GM23338 (cell line): ENCODE measurements at regions not wholly inside any gene's neighbourhood (a gene's known extent, or its start where the extent isn't known, plus 50 kb on each side); places are given as distances from the start of the nearest gene placed in this dataset.

ENCODE experiments used
- ATAC-seq: fragments of 200-7000 bp; cut with Tn5 transposase; 3 replicates; pipeline ENCODE4 v1.9.1; 2020
- DNase-seq: peaks from one replicate; pipeline ENCODE4 v3.0.0-alpha.2; 2015; ENCODE audit warnings: low spot score
- H2AFZ ChIP-seq: fragments of 200-600 bp; sonication (generic); 2 replicates; pipeline ENCODE4 v1.8.0; 2016; ENCODE audit warnings: antibody characterized with exemption, mild to moderate bottlenecking, moderate library complexity
- H3F3A ChIP-seq: fragments of 200-600 bp; sonication (generic); replicated peaks from 2 replicates; pipeline ENCODE4 v1.8.0; 2017; ENCODE audit warnings: antibody characterized with exemption, mixed run types, low read depth
- H3K27ac ChIP-seq: fragments of 200-600 bp; sonication (generic); 2 replicates; pipeline ENCODE4 v1.6.1; 2016; ENCODE audit warnings: low read depth
- H3K27me3 ChIP-seq: fragments of 200-600 bp; sonication (generic); 2 replicates; pipeline ENCODE4 v1.8.0; 2016; ENCODE audit warnings: mild to moderate bottlenecking, mixed run types, moderate library complexity; ENCODE audit not compliant: insufficient read depth
- H3K36me3 ChIP-seq: fragments of 200-600 bp; sonication (generic); 2 replicates; pipeline ENCODE4 v1.8.0; 2016; ENCODE audit warnings: mild to moderate bottlenecking; ENCODE audit not compliant: insufficient read depth
- H3K4me1 ChIP-seq: fragments of 200-600 bp; sonication (generic); 2 replicates; pipeline ENCODE4 v1.8.0; 2016; ENCODE audit warnings: mild to moderate bottlenecking, moderate library complexity; ENCODE audit not compliant: insufficient read depth
- H3K4me2 ChIP-seq: fragments of 200-600 bp; sonication (generic); 2 replicates; pipeline ENCODE4 v1.7.1; 2017; ENCODE audit warnings: mixed run types
- H3K4me3 ChIP-seq: fragments of 200-600 bp; sonication (generic); 2 replicates; pipeline ENCODE4 v1.6.1; 2016; ENCODE audit warnings: mixed run types
- H3K79me2 ChIP-seq: fragments of 200-600 bp; sonication (generic); replicated peaks from 2 replicates; pipeline ENCODE4 v1.8.0; 2017; ENCODE audit warnings: mild to moderate bottlenecking; ENCODE audit not compliant: insufficient read depth
- H3K9me2 ChIP-seq: fragments of 200-600 bp; sonication (generic); 2 replicates; pipeline ENCODE4 v1.8.0; 2017; ENCODE audit not compliant: insufficient read depth
- H4K20me1 ChIP-seq: fragments of 200-600 bp; sonication (generic); replicated peaks from 2 replicates; pipeline ENCODE4 v1.8.0; 2017; ENCODE audit warnings: mild to moderate bottlenecking; ENCODE audit not compliant: insufficient read depth
- H3K27ac Mint-ChIP-seq: 2 replicates; pipeline ENCODE4 v1.8.0; 2020; ENCODE audit warnings: inconsistent platforms, mild to moderate bottlenecking, moderate library complexity, mixed read lengths
- H3K27me3 Mint-ChIP-seq: 3 replicates; pipeline ENCODE4 v1.8.0; 2022; ENCODE audit warnings: low read depth, mild to moderate bottlenecking, moderate library complexity, mixed read lengths, inconsistent platforms; ENCODE audit not compliant: insufficient read depth, poor library complexity
- H3K36me3 Mint-ChIP-seq: 3 replicates; pipeline ENCODE4 v1.8.0; 2021; ENCODE audit warnings: low read depth, mild to moderate bottlenecking, inconsistent platforms, moderate library complexity, mixed read lengths
- H3K4me1 Mint-ChIP-seq: 3 replicates; pipeline ENCODE4 v1.8.0; 2020; ENCODE audit warnings: mild to moderate bottlenecking, inconsistent platforms, mixed read lengths
- H3K4me3 Mint-ChIP-seq: 3 replicates; pipeline ENCODE4 v1.8.0; 2021; ENCODE audit warnings: moderate library complexity, mild to moderate bottlenecking, inconsistent platforms, mixed read lengths
- H3K9me3 Mint-ChIP-seq: 3 replicates; pipeline ENCODE4 v1.8.0; 2020; ENCODE audit warnings: moderate library complexity, mild to moderate bottlenecking, inconsistent platforms, mixed read lengths
- CTCF ChIP-seq, 2 experiments: fragments of 200-600 bp in 1 of 2; sonication (generic) in 1 of 2; conservative IDR thresholded peaks; 2 replicates each; pipeline versions ENCODE4 v1.5.1 to v1.6.1; 2016 to 2017; ENCODE audit warnings: antibody characterized with exemption in 2 of 2, low read depth in 2 of 2, mild to moderate bottlenecking in 2 of 2, moderate library complexity in 1 of 2
- EZH2 ChIP-seq: fragments of 200-600 bp; sonication (generic); IDR thresholded peaks from one replicate; pipeline ENCODE4 v1.8.0; 2017; ENCODE audit warnings: antibody characterized with exemption, mild to moderate bottlenecking, low read depth; ENCODE audit not compliant: unreplicated experiment
- EZH2phosphoT487 ChIP-seq: fragments of 200-600 bp; sonication (generic); IDR thresholded peaks from one replicate; pipeline ENCODE4 v1.8.1; 2018; ENCODE audit warnings: antibody characterized with exemption; ENCODE audit not compliant: unreplicated experiment
- JUNB ChIP-seq: IDR thresholded peaks from one replicate; pipeline ENCODE4 v1.6.1; 2016; ENCODE audit warnings: antibody characterized with exemption; ENCODE audit not compliant: unreplicated experiment
- NANOG ChIP-seq: IDR thresholded peaks from 2 replicates; pipeline ENCODE4 v1.6.1; 2016; ENCODE audit warnings: antibody characterized with exemption, borderline replicate concordance
- REST ChIP-seq: IDR thresholded peaks from one replicate; pipeline ENCODE4 v1.6.1; 2018; ENCODE audit warnings: antibody characterized with exemption; ENCODE audit not compliant: unreplicated experiment
- STAT1 ChIP-seq: IDR thresholded peaks from one replicate; pipeline ENCODE4 v1.6.1; 2016; ENCODE audit warnings: antibody characterized with exemption; ENCODE audit not compliant: unreplicated experiment
- ZNF114 ChIP-seq: fragments of 250-450 bp; sonication (Bioruptor Pico); IDR thresholded peaks from 2 replicates; pipeline ENCODE4 v1.5.0; 2020; ENCODE audit warnings: mild to moderate bottlenecking, moderate library complexity
- ZNF331 ChIP-seq: fragments of 250-450 bp; sonication (Bioruptor Pico); IDR thresholded peaks from 2 replicates; pipeline ENCODE4 v1.5.0; 2020; ENCODE audit warnings: low read depth, mild to moderate bottlenecking, moderate library complexity
- ZNF462 ChIP-seq: fragments of 250-450 bp; sonication (Bioruptor Pico); IDR thresholded peaks from 2 replicates; pipeline ENCODE4 v1.5.0; 2020; ENCODE audit warnings: mild to moderate bottlenecking, moderate library complexity

GRCh38 chr5:60223342-60223741, 329.8 kb upstream of the PDE4D start (continued):
- TF ChIP-seq EZH2phosphoT487, result no peak
- no peak for TF ChIP-seq STAT1
- no peak for TF ChIP-seq EZH2
- no peak for TF ChIP-seq NANOG

GRCh38 chr5:60219921-60220320, 326.4 kb upstream of the PDE4D start:
- Mint-ChIP-seq H3K36me3 (no peaks in the 10 kb centered on the region), H3K4me1 (no peaks in the 10 kb centered on the region), H3K27me3 (no peaks in the 10 kb centered on the region), H3K9me3 (no peaks in the 10 kb centered on the region), H3K27ac (no peak overlapping the region), H3K4me3 (no peak overlapping the region)
- TF ChIP-seq EZH2phosphoT487 (no peak), NANOG (no peak), ZNF331 (no peak), ZNF114 (no peak), REST (no peak), CTCF (conservative IDR thresholded peaks at IDR 0.05; ENCODE audit: low read depth in 2 of 2) (no peak), JUNB (no peak), ZNF462 (CRISPR knock-in tag) (no peak)
- no peak overlapping the region for H2AFZ ChIP-seq
- no peak overlapping the region for H3K4me3 ChIP-seq
- no peaks in the 10 kb centered on the region for H3K79me2 ChIP-seq
- H3K27ac ChIP-seq, result no peak overlapping the region
- ATAC-seq (no peak), DNase-seq (no peak)
- H4K20me1 ChIP-seq, result no peaks in the 10 kb centered on the region
- no peaks in the 10 kb centered on the region for H3K27me3 ChIP-seq
- no peaks in the 10 kb centered on the region for H3K4me1 ChIP-seq
- H3F3A ChIP-seq, result no peaks in the 10 kb centered on the region
- H3K9me2 ChIP-seq, result peaks cover 12% of the 10 kb centered on the region; the same call in 1 of the 2 replicates
- no peaks in the 10 kb centered on the region for H3K36me3 ChIP-seq
- H3K4me2 ChIP-seq, result no peak overlapping the region
